Spleen (tissue), 11 donors: ENCODE measurements at regions not wholly inside any gene's neighbourhood (a gene's known extent, or its start where the extent isn't known, plus 50 kb on each side); places are given as distances from the start of the nearest gene placed in this dataset.

Source experiments
- DNase-seq: peaks from one replicate; pipeline ENCODE4 v3.0.0-alpha.2; 2020
- H3K27ac ChIP-seq, 8 donors: fragments of 200-600 bp; sonication (generic) in 7 of 8; 1 replicate in 4 of 8; 2 replicates in 4 of 8; pipeline versions ENCODE4 v1.5.0 to v1.8.0; 2016 to 2021; ENCODE audit warnings: inconsistent platforms in 4 of 8, mild to moderate bottlenecking in 4 of 8, moderate library complexity in 1 of 8
- H3K27me3 ChIP-seq, 7 donors: fragments of 200-600 bp; sonication (generic) in 6 of 7; replicated peaks in 1 of 7; 1 replicate in 4 of 7; 2 replicates in 3 of 7; pipeline versions ENCODE4 v1.5.0 to v1.8.0; 2016 to 2021; ENCODE audit warnings: inconsistent platforms in 3 of 7, mild to moderate bottlenecking in 1 of 7
- H3K36me3 ChIP-seq, 6 donors: fragments of 200-600 bp; sonication (generic) in 5 of 6; 1 replicate in 4 of 6; 2 replicates in 2 of 6; pipeline versions ENCODE4 v1.5.0 to v1.8.0; 2016 to 2021; ENCODE audit warnings: inconsistent platforms in 2 of 6
- H3K4me1 ChIP-seq, 6 donors: fragments of 200-600 bp; sonication (generic) in 5 of 6; 1 replicate in 3 of 6; 2 replicates in 3 of 6; pipeline versions ENCODE4 v1.5.0 to v1.8.0; 2016 to 2021; ENCODE audit warnings: inconsistent platforms in 3 of 6
- H3K4me3 ChIP-seq, 8 donors: fragments of 200-600 bp; sonication (generic) in 7 of 8; 1 replicate in 4 of 8; 2 replicates in 4 of 8; pipeline versions ENCODE4 v1.5.0 to v1.8.0; 2016 to 2021; ENCODE audit warnings: inconsistent platforms in 4 of 8, mild to moderate bottlenecking in 4 of 8, moderate library complexity in 2 of 8
- H3K9me3 ChIP-seq, 8 donors: fragments of 200-600 bp; sonication (generic) in 7 of 8; 1 replicate in 4 of 8; 2 replicates in 4 of 8; pipeline versions ENCODE4 v1.5.0 to v1.8.0; 2016 to 2021; ENCODE audit warnings: inconsistent platforms in 4 of 8
- POLR2A ChIP-seq, 3 donors: fragments of 450-650 bp; IDR thresholded peaks; one replicate each; pipeline ENCODE4 v1.5.1; 2017; ENCODE audit warnings: antibody characterized with exemption in 3 of 3, mild to moderate bottlenecking in 1 of 3
- POLR2AphosphoS5 ChIP-seq, 3 donors: sonication (generic); formaldehyde crosslinking; IDR thresholded peaks; one replicate each; pipeline ENCODE4 v1.5.1; 2017; ENCODE audit warnings: antibody characterized with exemption in 3 of 3
- WGBS, 5 donors: extraction: QIAGEN DNeasy Blood & Tissue Kit in 3 of 5; methylation state at CpG; one replicate each; pipeline versions ENCODE4 v1.1.5 to v1.1.7; 2013 to 2018; 5-methylcytosine and 5-hydroxymethylcytosine counted together
- intact Hi-C: fragments of 100-400 bp; cut with DNase I; formaldehyde crosslinking; loops from one replicate; pipeline ENCODE4 v1.15.0; 2023; ENCODE audit warnings: low total_unique reads
- TF ChIP-seq, protein P1 (sequence below), 11 experiments: fragments of 200-600 bp in 7 of 11; fragments of 450-650 bp in 4 of 11; sonication (generic) in 4 of 11; IDR thresholded peaks in 8 of 11; conservative IDR thresholded peaks in 3 of 11; 1 replicate in 7 of 11; 2 replicates in 4 of 11; pipeline versions ENCODE4 v1.4.0 to v1.8.0; 2016 to 2021; ENCODE audit warnings: antibody characterized with exemption in 11 of 11, inconsistent platforms in 4 of 11, mild to moderate bottlenecking in 1 of 11
- donor health status: healthy with polysubstance abuse.
- donor health status: DM: no; HTN: no; CAD: no; lungs with moderate emphysema.
- donor health status: DM: no; HTN: no; CAD: no.
- donor health status: Bipolar disorder and iron deficiency.
- donor health status: healthy.
- donor health status: DM: no; HTN: no; CAD: no.
- donor health status: DM: yes; HTN: yes; CAD: no.

DNA sequence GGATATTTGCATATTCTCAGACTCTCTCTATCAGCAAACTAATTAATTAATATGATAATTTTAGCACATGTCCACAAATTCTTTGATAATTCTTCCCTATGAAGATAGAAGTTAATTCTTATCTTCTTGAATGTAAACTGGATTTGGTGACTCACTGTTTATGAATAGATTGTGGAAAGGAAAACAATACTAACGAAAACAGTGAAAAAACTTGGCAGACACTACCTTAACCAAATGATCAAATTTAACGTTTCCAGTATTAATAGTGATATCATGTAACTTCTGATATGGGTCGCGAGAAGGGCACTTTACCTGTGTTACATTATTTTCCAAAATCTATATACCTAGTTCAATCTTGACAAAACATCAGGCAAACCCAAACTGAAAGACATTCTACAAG lies 401.0 kb downstream of the SI start:
- WGBS, 5 donors: 76 to 87% (median 85%) methylated on average over 4 of the region's 4 CpGs

DNA sequence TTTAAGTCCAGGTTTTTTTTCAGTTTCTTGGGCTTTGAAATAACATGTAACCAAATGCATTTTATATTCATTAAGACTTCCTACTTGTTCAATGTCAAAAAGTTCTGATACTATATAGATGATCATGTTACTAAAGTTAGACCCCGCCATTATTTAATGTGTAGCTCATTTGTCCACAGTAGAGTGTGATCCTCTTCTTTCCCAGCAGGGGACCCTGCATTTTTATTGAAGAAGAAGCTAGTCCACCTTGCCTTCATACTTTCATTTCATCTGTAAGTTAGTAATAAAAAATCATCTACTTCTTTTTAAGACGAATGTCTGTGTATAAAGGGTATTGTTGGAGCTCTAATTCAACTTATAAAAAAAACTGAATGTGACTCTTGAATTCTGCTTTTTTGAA lies 404.6 kb downstream of the SI start:
- Histone ChIP-seq H3K4me1 (no peaks in the 10 kb centered on the region), H3K27me3 (no peaks in the 10 kb centered on the region), H3K9me3 (peaks cover 0 to 16% (median 0%) of the 10 kb centered on the region in 8 donors), H3K36me3 (no peaks in the 10 kb centered on the region), H3K27ac (no peak overlapping the region), H3K4me3 (no peak overlapping the region)
- no peak for DNase-seq
- no peak for TF ChIP-seq POLR2A (IDR thresholded peaks at IDR 0.05)
- intact Hi-C loops: no loop called here
- 78 to 90% (median 85%) methylated on average over 2 of the region's 2 CpGs for WGBS, 5 donors

More for the DNA sequence above, 401.0 kb downstream of the SI start:
- no peak for DNase-seq
- no peak overlapping the region for H3K4me3 ChIP-seq
- no peaks in the 10 kb centered on the region for H3K27me3 ChIP-seq
- TF ChIP-seq POLR2A (IDR thresholded peaks at IDR 0.05) (no peak), POLR2AphosphoS5 (IDR thresholded peaks at IDR 0.05) (no peak)
- TF ChIP-seq, protein P1, sequence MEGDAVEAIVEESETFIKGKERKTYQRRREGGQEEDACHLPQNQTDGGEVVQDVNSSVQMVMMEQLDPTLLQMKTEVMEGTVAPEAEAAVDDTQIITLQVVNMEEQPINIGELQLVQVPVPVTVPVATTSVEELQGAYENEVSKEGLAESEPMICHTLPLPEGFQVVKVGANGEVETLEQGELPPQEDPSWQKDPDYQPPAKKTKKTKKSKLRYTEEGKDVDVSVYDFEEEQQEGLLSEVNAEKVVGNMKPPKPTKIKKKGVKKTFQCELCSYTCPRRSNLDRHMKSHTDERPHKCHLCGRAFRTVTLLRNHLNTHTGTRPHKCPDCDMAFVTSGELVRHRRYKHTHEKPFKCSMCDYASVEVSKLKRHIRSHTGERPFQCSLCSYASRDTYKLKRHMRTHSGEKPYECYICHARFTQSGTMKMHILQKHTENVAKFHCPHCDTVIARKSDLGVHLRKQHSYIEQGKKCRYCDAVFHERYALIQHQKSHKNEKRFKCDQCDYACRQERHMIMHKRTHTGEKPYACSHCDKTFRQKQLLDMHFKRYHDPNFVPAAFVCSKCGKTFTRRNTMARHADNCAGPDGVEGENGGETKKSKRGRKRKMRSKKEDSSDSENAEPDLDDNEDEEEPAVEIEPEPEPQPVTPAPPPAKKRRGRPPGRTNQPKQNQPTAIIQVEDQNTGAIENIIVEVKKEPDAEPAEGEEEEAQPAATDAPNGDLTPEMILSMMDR (IDR thresholded peaks at IDR 0.05 in 8 of 11, conservative IDR thresholded peaks at IDR 0.05 in 3 of 11): no peak
- H3K9me3 ChIP-seq: no peaks in the 10 kb centered on the region
- H3K36me3 ChIP-seq: no peaks in the 10 kb centered on the region
- H3K27ac ChIP-seq: no peak overlapping the region
- intact Hi-C loops: no loop called here
- no peaks in the 10 kb centered on the region for H3K4me1 ChIP-seq

DNA sequence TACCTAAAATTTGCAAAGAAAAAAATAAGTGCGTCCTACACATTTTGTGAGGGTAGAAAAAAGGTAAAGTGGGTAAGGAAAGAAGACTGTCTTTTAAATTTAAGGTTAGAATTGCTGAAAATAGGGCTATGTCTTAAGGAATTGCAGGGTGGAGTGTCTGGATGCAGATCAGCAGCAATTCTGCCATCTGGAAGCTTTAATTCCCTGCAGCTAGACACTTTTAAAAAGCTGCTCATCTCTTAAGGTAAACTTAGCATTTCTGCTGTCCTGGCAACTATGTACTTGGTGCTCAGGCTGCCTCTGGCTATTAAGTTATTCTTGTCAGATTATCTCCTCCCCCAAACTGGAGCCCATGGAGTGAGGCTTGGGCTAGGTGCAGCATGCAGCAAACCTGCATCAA lies 420.2 kb downstream of the SI start:
- Histone ChIP-seq H3K9me3 (no peaks in the 10 kb centered on the region), H3K4me3 (no peak overlapping the region), H3K36me3 (no peaks in the 10 kb centered on the region), H3K4me1 (no peaks in the 10 kb centered on the region), H3K27me3 (no peaks in the 10 kb centered on the region), H3K27ac (no peak overlapping the region)
- TF ChIP-seq POLR2A (IDR thresholded peaks at IDR 0.05): no peak
- no peak for TF ChIP-seq POLR2AphosphoS5 (IDR thresholded peaks at IDR 0.05)
- TF ChIP-seq, protein P1 (IDR thresholded peaks at IDR 0.05 in 8 of 11, conservative IDR thresholded peaks at IDR 0.05 in 3 of 11): no peak
- 70 to 90% (median 83%) methylated on average over 1 of the region's 1 CpG for WGBS, 5 donors
- intact Hi-C loops: no loop called here
- DNase-seq: no peak

DNA sequence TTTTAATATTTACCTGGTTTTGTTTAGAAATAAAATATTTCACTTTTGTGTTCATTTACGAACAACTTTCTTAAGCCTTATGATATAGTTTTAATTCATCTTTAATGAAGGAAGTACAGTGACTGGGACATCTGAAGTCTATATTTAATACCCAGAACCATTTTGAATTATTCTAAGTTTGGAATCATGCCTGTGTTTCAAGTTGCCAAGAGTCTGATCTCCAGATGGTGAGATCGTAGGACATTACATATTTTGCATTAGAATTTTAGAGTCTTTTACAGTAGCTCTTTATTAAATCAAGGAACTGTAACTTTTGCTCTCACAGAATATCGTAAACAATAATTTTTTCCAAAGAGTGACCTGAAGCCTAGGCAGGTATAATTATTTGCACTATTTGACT lies 420.7 kb downstream of the SI start:
- Histone ChIP-seq H3K9me3 (no peaks in the 10 kb centered on the region), H3K27ac (no peak overlapping the region), H3K4me1 (no peaks in the 10 kb centered on the region), H3K4me3 (no peak overlapping the region), H3K36me3 (no peaks in the 10 kb centered on the region), H3K27me3 (no peaks in the 10 kb centered on the region)
- WGBS, 5 donors: 79 to 90% (median 88%) methylated on average over 3 of the region's 3 CpGs
- TF ChIP-seq, protein P1 (IDR thresholded peaks at IDR 0.05 in 8 of 11, conservative IDR thresholded peaks at IDR 0.05 in 3 of 11): no peak
- TF ChIP-seq POLR2A (IDR thresholded peaks at IDR 0.05) (no peak), POLR2AphosphoS5 (IDR thresholded peaks at IDR 0.05) (no peak)
- intact Hi-C loops: no loop called here
- no peak for DNase-seq

DNA sequence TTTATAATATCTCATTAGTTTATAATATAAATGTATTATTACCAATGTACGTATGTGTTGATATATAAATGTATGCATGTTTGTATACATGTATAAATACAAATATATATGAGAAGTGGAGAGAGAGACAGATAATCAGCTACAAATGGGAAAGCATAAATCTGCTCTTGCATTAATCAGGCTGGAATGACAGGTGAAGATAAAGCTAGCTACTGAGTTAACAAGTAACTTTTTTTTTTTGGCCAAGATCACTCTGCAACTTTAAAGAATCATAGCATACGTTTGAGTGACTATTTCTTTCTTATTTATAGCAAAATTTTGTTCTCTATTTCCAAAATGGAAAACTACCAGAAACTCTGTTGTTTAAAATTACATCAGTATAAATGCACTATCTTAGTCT lies 422.8 kb downstream of the SI start:
- no peak overlapping the region for H3K4me3 ChIP-seq
- peaks cover 0 to 10% (median 1%) of the 10 kb centered on the region in 8 donors for H3K9me3 ChIP-seq
- H3K36me3 ChIP-seq: no peaks in the 10 kb centered on the region
- DNase-seq: no peak
- H3K27me3 ChIP-seq: no peaks in the 10 kb centered on the region
- no peak overlapping the region for H3K27ac ChIP-seq
- WGBS, 5 donors: 65 to 76% (median 73%) methylated on average over 2 of the region's 2 CpGs
- H3K4me1 ChIP-seq: no peaks in the 10 kb centered on the region
- intact Hi-C loops: no loop called here
- no peak for TF ChIP-seq POLR2A (IDR thresholded peaks at IDR 0.05)
- TF ChIP-seq, protein P1 (IDR thresholded peaks at IDR 0.05 in 8 of 11, conservative IDR thresholded peaks at IDR 0.05 in 3 of 11): no peak
- no peak for TF ChIP-seq POLR2AphosphoS5 (IDR thresholded peaks at IDR 0.05)
